OCI-M1 (cell line): ENCODE measurements at regions not wholly inside any gene's neighbourhood (a gene's known extent, or its start where the extent isn't known, plus 50 kb on each side); places are given as distances from the start of the nearest gene placed in this dataset.

Experiments used
- DNase-seq: peaks from one replicate; lab custom pipeline; 2025; lab: John Stamatoyannopoulos, UW

- no peak for DNase-seq
Measured at GRCh38 chr16:17858061-17858460, 387.3 kb upstream of the XYLT1 start.

- no peak for DNase-seq
Measured at GRCh38 chr16:17853958-17854357, 383.2 kb upstream of the XYLT1 start.

GRCh38 chr16:17852977-17853702 lies 382.4 kb upstream of the XYLT1 start:
- DNase-seq: no peak

GRCh38 chr16:17850581-17851250 lies 380.0 kb upstream of the XYLT1 start:
- no peak for DNase-seq

GRCh38 chr16:17847234-17847795 lies 376.6 kb upstream of the XYLT1 start:
- no peak for DNase-seq

GRCh38 chr16:17846030-17846429 lies 375.3 kb upstream of the XYLT1 start:
- no peak for DNase-seq

GRCh38 chr16:17845031-17845430 lies 374.3 kb upstream of the XYLT1 start:
- no peak for DNase-seq

- no peak for DNase-seq
Measured at GRCh38 chr16:17843905-17844304, 373.1 kb upstream of the XYLT1 start.

- no peak for DNase-seq
Measured at GRCh38 chr16:17839907-17840306, 369.1 kb upstream of the XYLT1 start.

- DNase-seq: no peak
Measured at GRCh38 chr16:17839272-17839671, 368.5 kb upstream of the XYLT1 start.

- DNase-seq: no peak
Measured at GRCh38 chr16:17836868-17837602, 366.3 kb upstream of the XYLT1 start.

- no peak for DNase-seq
Measured at GRCh38 chr16:17835118-17835876, 364.5 kb upstream of the XYLT1 start.

- no peak for DNase-seq
Measured at GRCh38 chr16:17832738-17833137, 362.0 kb upstream of the XYLT1 start.

- DNase-seq: no peak
Measured at GRCh38 chr16:17831330-17831729, 360.6 kb upstream of the XYLT1 start.

GRCh38 chr16:17830651-17831050 lies 359.9 kb upstream of the XYLT1 start:
- DNase-seq: no peak

GRCh38 chr16:17829811-17830210 lies 359.1 kb upstream of the XYLT1 start:
- DNase-seq: no peak

GRCh38 chr16:17828012-17828411 lies 357.3 kb upstream of the XYLT1 start:
- DNase-seq: peak; percentile 7

GRCh38 chr16:17827313-17827712 lies 356.6 kb upstream of the XYLT1 start:
- no peak for DNase-seq

- no peak for DNase-seq
Measured at GRCh38 chr16:17817943-17818342, 347.2 kb upstream of the XYLT1 start.

GRCh38 chr16:17817260-17817659 lies 346.5 kb upstream of the XYLT1 start:
- DNase-seq: no peak

GRCh38 chr16:17812771-17813170 lies 342.0 kb upstream of the XYLT1 start:
- DNase-seq: no peak

- no peak for DNase-seq
Measured at GRCh38 chr16:17804857-17805256, 334.1 kb upstream of the XYLT1 start.
